SJCRH30 (cell line): ENCODE measurements at regions not wholly inside any gene's neighbourhood (a gene's known extent, or its start where the extent isn't known, plus 50 kb on each side); places are given as distances from the start of the nearest gene placed in this dataset.
"Not testable (repeated sequence)": the region's sequence is repeated elsewhere in the genome, so short reads cannot be mapped to it uniquely, and the experiment has no call there.

Experiments used
- DNase-seq, 2 experiments: peaks; one replicate each; pipeline ENCODE4 v3.0.0-alpha.2; 2015 to 2020
- H3K27ac ChIP-seq: fragments of 250-450 bp; sonication (Bioruptor Pico); 2 replicates; pipeline ENCODE4 v1.5.1; 2020; ENCODE audit warnings: mild to moderate bottlenecking, moderate library complexity
- H3K27me3 ChIP-seq: fragments of 250-450 bp; sonication (Bioruptor Pico); 2 replicates; pipeline ENCODE4 v1.5.1; 2020; ENCODE audit warnings: mild to moderate bottlenecking, moderate library complexity
- H3K36me3 ChIP-seq: fragments of 250-450 bp; sonication (Bioruptor Pico); 2 replicates; pipeline ENCODE4 v1.5.1; 2020; ENCODE audit warnings: mild to moderate bottlenecking, moderate library complexity
- H3K4me1 ChIP-seq: fragments of 250-450 bp; sonication (Bioruptor Pico); 2 replicates; pipeline ENCODE4 v1.5.1; 2020; ENCODE audit warnings: mild to moderate bottlenecking, moderate library complexity
- H3K4me3 ChIP-seq: fragments of 250-450 bp; sonication (Bioruptor Pico); 2 replicates; pipeline ENCODE4 v1.5.1; 2020; ENCODE audit warnings: mild to moderate bottlenecking, moderate library complexity
- H3K9me3 ChIP-seq: fragments of 250-450 bp; sonication (Bioruptor Pico); replicated peaks from 2 replicates; pipeline ENCODE4 v1.5.1; 2020; ENCODE audit warnings: mild to moderate bottlenecking, moderate library complexity

DNA sequence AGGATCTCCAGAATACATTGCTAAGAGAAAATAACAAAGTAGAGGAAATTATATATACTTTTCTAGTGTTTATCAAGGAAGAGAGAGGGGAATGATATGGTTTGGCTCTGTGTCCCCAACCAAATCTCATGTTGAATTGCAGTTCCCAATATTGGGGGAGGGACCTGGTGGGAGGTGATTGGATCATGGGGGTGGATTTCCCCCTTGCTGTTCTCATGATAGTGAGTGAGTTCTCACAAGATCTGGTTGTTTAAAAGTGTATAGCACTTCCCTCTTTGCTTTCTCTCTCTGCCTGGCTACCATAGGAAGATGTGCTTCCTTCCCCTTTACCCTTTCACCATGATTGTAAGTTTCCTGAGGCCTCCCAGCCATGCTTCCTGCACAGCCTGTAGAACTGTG is 337.9 kb downstream of the SEMA3D start:
- H3K4me1 ChIP-seq, H3K27ac ChIP-seq, H3K4me3 ChIP-seq, H3K9me3 ChIP-seq, H3K36me3 ChIP-seq, DNase-seq, H3K27me3 ChIP-seq: not testable (repeated sequence)

DNA sequence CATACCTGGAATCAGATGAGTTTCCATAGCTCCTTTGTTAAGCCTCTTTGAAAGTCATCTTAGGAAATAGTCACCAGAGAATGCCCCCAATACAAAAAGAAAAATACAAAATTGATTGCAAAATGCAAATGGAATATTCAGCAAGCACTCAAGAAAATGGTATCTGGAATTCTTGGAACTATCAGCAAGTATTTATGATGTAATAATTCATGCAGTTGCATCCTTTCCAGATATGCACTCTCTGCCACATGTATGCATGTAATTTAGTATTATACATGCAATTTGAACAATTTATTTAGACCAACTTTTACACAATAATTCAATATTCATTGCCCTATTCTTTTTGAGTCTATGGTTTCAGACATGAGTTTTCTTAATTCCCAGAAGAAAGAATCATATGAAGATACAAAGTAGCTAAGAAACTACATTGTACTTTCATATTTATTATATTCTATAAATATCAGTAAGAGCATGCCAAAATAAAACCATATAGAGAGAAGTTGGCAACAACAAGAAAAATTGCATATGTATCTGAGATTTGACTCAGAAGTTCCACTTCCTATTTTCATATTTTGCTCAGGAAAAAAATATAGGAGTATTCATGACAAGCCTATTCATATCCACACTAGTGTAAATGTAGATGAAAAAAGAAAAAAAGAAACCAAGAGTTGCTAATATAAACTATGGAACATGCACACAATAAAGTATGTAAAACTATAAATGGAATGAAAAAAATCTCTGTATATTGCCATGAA is 338.5 kb downstream of the SEMA3D start:
- Histone ChIP-seq H3K27ac (no peak overlapping the region), H3K36me3 (no peaks in the 10 kb centered on the region), H3K27me3 (no peaks in the 10 kb centered on the region), H3K9me3 (no peaks in the 10 kb centered on the region; the same call in 1 of the 2 replicates), H3K4me1 (peaks cover 4% of the 10 kb centered on the region; the same call in 1 of the 2 replicates), H3K4me3 (no peak overlapping the region)
- DNase-seq = no peak

DNA sequence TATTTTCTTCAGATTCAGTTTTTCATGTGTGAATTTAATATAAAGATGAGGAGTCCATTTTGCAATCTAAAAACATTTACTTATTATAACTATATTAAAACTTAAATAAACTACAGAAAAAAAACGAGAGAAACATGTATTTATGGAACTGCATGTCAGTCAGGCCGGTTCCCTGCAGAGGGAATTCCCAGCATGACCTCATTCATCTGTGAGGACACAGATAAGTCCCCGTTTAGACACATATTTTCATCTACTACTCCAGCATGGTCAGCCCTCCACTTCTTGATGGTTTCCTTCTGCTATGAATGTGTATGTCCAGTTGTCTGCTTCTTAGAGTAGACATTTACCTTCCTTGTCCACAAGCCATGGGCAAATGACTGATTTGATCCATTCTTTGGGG is 339.1 kb downstream of the SEMA3D start:
- peaks cover 4% of the 10 kb centered on the region; the same call in 1 of the 2 replicates for H3K4me1 ChIP-seq
- no peaks in the 10 kb centered on the region for H3K36me3 ChIP-seq
- no peak overlapping the region for H3K27ac ChIP-seq
- DNase-seq = no peak
- H3K9me3 ChIP-seq = no peaks in the 10 kb centered on the region; the same call in 1 of the 2 replicates
- no peak overlapping the region for H3K4me3 ChIP-seq
- H3K27me3 ChIP-seq = no peaks in the 10 kb centered on the region

DNA sequence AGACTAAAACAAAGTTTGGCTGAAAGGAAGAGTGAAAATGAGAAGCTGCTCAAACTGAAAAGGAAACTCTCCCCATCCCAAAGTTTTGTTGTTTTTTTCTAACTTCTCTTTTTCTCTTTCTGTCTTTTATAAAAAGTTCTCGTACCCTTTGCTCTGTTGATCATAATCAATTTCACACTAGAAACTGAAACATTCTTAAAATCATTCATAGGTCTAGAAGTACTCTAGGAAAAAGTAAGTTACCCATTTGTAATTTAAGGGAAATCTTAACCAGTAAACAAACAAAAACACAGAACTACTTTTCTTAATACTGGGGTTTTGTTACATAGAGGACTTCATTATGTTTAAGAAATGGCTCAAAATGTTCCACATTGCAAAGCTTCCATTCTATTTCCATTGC is 339.8 kb downstream of the SEMA3D start:
- no peaks in the 10 kb centered on the region for H3K36me3 ChIP-seq
- no peak for DNase-seq
- H3K4me1 ChIP-seq = peaks cover 5% of the 10 kb centered on the region; the same call in 1 of the 2 replicates
- no peaks in the 10 kb centered on the region; the same call in 1 of the 2 replicates for H3K9me3 ChIP-seq
- no peak overlapping the region for H3K4me3 ChIP-seq
- H3K27me3 ChIP-seq = no peaks in the 10 kb centered on the region
- H3K27ac ChIP-seq = no peak overlapping the region

DNA sequence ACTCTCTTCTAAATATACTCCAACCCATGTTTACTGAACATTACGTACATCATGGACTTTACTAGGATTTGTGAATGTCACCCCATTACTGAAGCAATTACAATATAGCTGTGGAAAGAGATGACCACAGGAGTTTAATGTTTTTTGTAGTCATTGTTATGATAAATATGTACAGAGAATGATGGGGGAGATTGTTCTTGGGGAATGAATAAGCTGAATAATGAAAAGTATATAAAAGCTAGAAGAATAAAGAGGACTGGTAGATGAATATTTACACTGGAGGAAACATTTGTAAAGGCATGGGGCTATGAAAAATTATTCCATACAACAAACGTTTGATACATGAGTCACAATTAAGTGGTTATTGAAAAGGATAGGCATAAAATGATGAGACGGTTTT is 340.9 kb downstream of the SEMA3D start:
- no peak overlapping the region for H3K27ac ChIP-seq
- no peaks in the 10 kb centered on the region for H3K36me3 ChIP-seq
- no peak for DNase-seq
- H3K4me1 ChIP-seq = peaks cover 9% of the 10 kb centered on the region; the same call in 1 of the 2 replicates
- no peak overlapping the region for H3K4me3 ChIP-seq
- H3K9me3 ChIP-seq = no peaks in the 10 kb centered on the region; the same call in 1 of the 2 replicates
- no peaks in the 10 kb centered on the region for H3K27me3 ChIP-seq

DNA sequence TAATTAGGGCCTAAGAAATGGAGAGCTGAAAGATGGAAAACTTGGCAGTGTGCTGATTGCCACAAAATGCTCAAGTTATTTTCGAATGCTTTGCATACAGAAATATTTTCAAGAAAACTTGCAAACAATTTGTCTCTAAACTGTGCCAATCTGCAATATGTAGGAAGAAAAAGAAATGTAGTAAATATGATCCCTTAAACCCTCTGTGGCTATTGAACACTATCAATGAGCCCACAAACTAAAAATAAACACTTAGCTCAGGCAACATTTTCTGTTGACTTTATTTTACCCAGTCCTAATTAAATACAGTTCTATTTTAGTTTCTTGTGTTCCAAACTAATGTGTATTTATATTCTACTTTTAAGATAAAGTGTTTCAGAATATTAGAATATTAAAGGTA is 342.1 kb downstream of the SEMA3D start:
- DNase-seq = no peak
- no peak overlapping the region for H3K4me3 ChIP-seq
- no peaks in the 10 kb centered on the region; the same call in 1 of the 2 replicates for H3K9me3 ChIP-seq
- no peaks in the 10 kb centered on the region for H3K27me3 ChIP-seq
- peaks cover 9% of the 10 kb centered on the region; the same call in 1 of the 2 replicates for H3K4me1 ChIP-seq
- no peak overlapping the region for H3K27ac ChIP-seq
- H3K36me3 ChIP-seq = no peaks in the 10 kb centered on the region

DNA sequence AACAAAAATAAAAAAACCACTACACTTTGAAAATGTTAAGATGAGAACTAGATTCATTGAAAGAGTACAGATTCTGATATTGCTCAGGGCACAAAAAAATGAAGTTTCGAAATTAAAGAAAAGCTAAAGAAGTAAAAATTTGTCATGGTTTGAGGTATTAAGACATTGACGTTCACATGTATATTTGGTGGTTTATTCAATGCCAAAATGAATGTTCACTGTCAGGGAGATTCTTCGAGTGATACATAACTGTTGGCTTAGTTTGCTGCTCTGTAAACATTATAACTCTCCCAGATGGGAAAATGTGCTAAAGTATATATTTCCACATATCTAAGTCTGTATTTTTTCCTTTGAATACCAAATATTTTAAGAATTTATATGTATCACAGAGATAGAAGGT is 345.0 kb downstream of the SEMA3D start:
- Histone ChIP-seq H3K4me1 (peaks cover 9% of the 10 kb centered on the region; the same call in 1 of the 2 replicates), H3K36me3 (no peaks in the 10 kb centered on the region), H3K4me3 (no peak overlapping the region), H3K27ac (no peak overlapping the region), H3K27me3 (no peaks in the 10 kb centered on the region), H3K9me3 (no peaks in the 10 kb centered on the region)
- DNase-seq = no peak

DNA sequence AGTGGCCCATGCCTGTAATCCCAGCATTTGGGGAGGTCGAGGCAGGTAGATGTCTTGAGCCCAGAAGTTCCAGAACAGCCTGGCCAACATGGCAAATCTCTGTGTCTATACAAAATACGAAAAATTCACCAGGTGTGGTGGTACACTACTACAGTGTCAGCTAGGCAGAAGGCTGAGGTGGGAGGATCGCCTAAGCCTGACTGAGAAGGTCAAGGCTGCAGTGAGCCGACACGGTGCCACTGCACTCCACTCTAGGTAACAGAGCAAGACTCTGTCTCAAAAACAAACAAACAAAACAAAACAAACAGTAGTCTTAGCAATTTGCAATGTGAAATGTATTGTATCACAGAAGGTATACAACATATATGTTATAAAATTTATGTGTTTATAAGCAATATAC is 348.0 kb downstream of the SEMA3D start:
- Histone ChIP-seq H3K27ac (no peak overlapping the region), H3K4me1 (peaks cover 5% of the 10 kb centered on the region; the same call in 1 of the 2 replicates), H3K4me3 (no peak overlapping the region), H3K27me3 (no peaks in the 10 kb centered on the region), H3K9me3 (no peaks in the 10 kb centered on the region), H3K36me3 (no peaks in the 10 kb centered on the region)
- no peak for DNase-seq

DNA sequence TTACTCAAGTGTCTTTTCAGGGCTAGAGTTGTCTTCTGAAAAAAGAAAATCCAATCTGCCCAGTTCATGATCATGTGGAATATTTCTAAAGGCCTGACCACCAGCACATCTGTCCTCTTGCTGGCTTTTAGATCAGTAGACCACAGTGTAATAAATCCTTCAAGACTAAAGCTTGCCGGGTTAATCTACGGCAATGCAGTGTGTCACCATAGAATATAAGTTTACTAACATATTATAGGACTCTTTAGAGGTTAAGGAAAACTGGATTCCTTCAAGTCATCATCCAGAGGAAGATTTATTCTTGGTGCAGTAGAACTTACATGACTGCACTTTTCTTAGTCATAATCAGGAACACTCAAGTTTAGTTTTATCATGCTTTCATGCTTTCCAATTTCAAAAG is 349.5 kb downstream of the SEMA3D start:
- DNase-seq = peak in 1 of 2 experiments; percentile 35
- no peak overlapping the region for H3K27ac ChIP-seq

DNA sequence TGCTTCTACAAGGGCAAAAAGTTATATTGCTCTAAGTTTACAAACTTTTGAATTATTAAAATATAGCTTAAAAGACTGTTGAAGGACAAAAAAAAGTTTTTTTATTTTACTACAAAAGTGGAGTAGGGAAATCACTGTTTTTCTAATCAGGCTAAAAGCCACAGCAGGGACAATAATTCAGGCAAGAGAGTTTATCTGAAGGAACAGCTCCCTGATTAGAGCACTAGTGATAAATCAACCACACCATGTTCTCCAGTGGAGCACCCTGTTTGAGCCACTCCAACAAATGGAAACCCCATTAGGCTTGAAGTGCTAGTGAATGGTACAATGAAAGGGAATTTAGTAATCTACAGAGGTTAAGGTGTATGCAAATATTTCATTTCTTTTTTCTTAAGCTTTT is 357.1 kb downstream of the SEMA3D start:
- Histone ChIP-seq H3K27me3 (no peaks in the 10 kb centered on the region), H3K27ac (no peak overlapping the region), H3K4me1 (no peaks in the 10 kb centered on the region), H3K9me3 (no peaks in the 10 kb centered on the region), H3K36me3 (no peaks in the 10 kb centered on the region), H3K4me3 (no peak overlapping the region)
- no peak for DNase-seq

More for the DNA sequence above, 349.5 kb downstream of the SEMA3D start:
- H3K36me3 ChIP-seq = no peaks in the 10 kb centered on the region
- no peak overlapping the region for H3K4me3 ChIP-seq
- H3K27me3 ChIP-seq = no peaks in the 10 kb centered on the region
- peaks cover 5% of the 10 kb centered on the region; the same call in 1 of the 2 replicates for H3K4me1 ChIP-seq
- no peaks in the 10 kb centered on the region for H3K9me3 ChIP-seq

DNA sequence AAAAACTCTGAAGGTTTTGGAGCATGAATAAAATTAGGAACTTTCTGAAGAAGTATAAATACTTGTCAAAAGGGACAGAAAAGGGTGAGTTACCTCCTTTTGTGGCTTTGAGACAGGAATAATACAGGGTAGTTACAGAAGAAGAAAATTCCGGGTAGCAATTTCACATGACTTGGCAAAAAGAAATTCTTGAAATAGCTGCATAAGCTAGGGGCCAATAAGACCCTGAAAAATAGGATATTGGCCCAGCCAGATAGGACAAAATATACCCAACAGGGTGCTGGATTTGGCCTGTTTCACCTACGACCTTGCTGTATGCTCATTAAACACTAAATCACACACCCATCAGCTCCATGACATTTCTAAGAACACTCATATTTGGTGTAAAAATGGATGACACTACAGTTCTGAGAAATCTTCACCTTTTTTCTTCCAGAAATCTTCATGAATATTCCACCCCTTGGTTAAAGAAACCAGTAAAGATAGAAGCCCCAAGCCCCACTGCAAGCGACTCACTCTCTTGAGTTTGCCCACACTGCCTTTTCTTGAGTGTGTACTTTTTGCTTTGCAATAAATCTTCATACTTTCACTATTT is 362.7 kb downstream of the SEMA3D start:
- DNase-seq = no peak
- Histone ChIP-seq H3K27me3 (no peaks in the 10 kb centered on the region), H3K4me1 (no peaks in the 10 kb centered on the region), H3K36me3 (no peaks in the 10 kb centered on the region), H3K27ac (no peak overlapping the region), H3K9me3 (no peaks in the 10 kb centered on the region), H3K4me3 (no peak overlapping the region)

DNA sequence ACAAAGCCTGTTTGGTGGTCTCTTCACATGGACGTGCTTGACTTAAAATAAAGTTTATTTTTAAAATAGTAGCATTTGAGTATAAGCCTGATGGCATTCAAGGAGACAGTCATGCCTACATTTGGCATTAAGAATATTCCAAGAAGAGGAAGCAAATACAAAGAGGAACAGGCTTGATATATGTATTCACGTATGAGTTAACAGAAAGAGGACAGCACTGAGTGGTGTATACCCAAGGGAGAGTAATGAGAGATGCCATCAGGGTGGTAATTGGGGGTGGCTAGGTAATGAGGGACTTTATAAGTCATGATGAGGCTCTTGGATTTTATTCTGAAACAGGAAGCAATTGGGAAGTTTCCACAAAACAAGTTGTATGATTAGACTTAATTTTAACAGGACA is 363.3 kb downstream of the SEMA3D start:
- Histone ChIP-seq H3K9me3 (no peaks in the 10 kb centered on the region), H3K4me3 (no peak overlapping the region), H3K27ac (no peak overlapping the region), H3K4me1 (no peaks in the 10 kb centered on the region), H3K27me3 (no peaks in the 10 kb centered on the region), H3K36me3 (no peaks in the 10 kb centered on the region)
- DNase-seq = no peak

DNA sequence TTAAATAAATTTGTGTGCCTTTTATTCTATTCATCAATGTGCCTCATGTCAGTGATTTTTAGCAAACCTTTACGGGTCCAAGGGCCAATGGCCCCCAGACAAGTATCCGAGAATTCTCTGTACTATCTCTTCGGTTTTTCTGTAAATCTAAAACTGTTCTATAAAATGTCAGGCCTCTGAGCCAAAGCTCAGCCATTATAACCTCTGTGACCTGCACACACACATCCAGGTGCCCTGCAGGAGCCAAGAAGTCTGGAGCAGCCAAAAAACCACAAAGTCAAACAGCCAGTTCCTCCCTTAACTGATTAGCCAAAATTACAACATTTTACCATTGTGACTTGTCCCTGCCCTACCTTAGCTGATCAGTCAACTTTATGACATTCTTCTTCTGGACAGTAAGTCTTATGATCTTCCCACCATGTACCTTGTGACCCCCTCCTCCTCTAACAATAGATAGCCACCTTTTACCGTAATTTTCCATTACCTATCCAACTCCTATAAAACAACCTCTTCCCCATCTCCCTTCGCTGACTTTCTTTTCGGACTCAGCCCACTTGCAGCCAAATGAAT is 363.8 kb downstream of the SEMA3D start:
- no peak for DNase-seq
- no peak overlapping the region for H3K4me3 ChIP-seq
- no peaks in the 10 kb centered on the region for H3K4me1 ChIP-seq
- no peaks in the 10 kb centered on the region for H3K9me3 ChIP-seq
- H3K27ac ChIP-seq = no peak overlapping the region
- no peaks in the 10 kb centered on the region for H3K27me3 ChIP-seq
- H3K36me3 ChIP-seq = no peaks in the 10 kb centered on the region

DNA sequence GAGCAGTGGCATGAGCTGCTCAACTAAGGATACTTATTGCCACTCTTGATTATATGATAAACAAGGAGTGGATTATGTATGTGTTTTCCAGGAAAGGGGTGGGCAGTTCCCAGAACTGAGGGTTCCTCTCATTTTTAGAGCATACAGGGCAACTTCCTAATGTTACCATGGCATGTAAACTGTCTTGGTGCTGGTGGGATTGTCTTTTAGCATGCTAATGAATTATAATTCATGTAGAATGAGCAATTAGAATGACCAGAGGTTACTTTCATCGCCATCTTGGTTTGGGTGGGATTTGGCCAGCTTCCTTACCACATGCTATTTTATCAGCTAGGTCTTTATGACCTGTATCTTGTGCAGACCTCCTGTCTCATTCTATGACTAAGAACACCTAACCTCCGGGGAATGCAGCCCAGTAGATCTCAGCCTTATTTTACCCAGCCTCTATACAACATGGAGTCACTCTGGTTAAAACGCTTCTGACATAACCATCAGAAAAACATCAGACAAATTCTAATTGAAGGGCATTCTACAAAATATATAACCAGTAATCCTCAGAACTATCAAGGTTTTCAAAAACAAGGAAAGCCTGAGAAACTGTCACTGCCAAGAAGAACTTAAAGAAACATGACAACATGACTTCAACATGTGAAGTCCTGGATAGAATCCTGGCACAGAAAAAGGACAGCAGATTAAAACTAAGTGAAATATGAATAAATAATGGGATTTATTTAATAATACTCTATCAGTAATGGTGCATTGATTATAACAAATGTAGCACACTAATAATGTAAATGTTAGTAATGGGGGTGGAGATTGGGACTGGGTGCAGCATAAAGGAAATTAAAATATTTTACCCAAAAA is 365.0 kb downstream of the SEMA3D start:
- Histone ChIP-seq H3K4me3 (no peak overlapping the region), H3K4me1 (no peaks in the 10 kb centered on the region), H3K27ac (no peak overlapping the region), H3K9me3 (no peaks in the 10 kb centered on the region), H3K27me3 (no peaks in the 10 kb centered on the region), H3K36me3 (no peaks in the 10 kb centered on the region)
- no peak for DNase-seq

DNA sequence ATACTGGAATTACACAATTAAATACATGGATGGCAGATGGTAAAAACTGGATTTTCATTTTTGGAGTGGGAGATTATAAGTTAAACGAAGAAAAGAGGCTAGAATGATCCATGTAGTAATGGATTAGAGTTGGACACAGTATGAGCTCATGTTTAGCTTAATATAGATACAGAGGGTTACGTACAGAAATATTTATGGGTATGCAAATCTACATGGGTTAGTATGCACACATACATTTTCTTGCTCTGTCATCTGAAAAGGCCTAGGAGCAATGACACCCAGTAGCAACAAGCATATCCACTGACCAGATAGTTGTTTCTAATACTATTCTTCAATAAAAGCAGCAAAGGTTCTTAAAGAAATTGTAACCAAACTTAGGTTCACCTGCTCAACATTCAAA is 366.4 kb downstream of the SEMA3D start:
- no peaks in the 10 kb centered on the region for H3K27me3 ChIP-seq
- no peaks in the 10 kb centered on the region for H3K4me1 ChIP-seq
- no peaks in the 10 kb centered on the region for H3K36me3 ChIP-seq
- H3K4me3 ChIP-seq = no peak overlapping the region
- no peaks in the 10 kb centered on the region for H3K9me3 ChIP-seq
- H3K27ac ChIP-seq = no peak overlapping the region
- no peak for DNase-seq
